Trophoblast cell (in vitro differentiated cells and primary cell): ENCODE measurements at regions not wholly inside any gene's neighbourhood (a gene's known extent, or its start where the extent isn't known, plus 50 kb on each side); places are given as distances from the start of the nearest gene placed in this dataset.
A peak's percentile ranks its signal among the peaks of the same experiment; 100 is the strongest.

Source experiments
- DNase-seq, 2 donors: peaks; one replicate each; pipeline ENCODE4 v3.0.0-alpha.2; 2016
- H2AFZ ChIP-seq: 2 replicates; pipeline ENCODE4 v1.6.1; 2013; ENCODE audit warnings: low read length, moderate library complexity, mild to moderate bottlenecking; ENCODE audit not compliant: insufficient read depth, poor library complexity
- H2AK5ac ChIP-seq: 2 replicates; pipeline ENCODE4 v1.6.1; 2013; ENCODE audit warnings: mild to moderate bottlenecking, low read length
- H2BK120ac ChIP-seq: 2 replicates; pipeline ENCODE4 v1.6.1; 2013; ENCODE audit warnings: low read length, mild to moderate bottlenecking, moderate library complexity; ENCODE audit not compliant: insufficient read depth, poor library complexity
- H2BK12ac ChIP-seq: 2 replicates; pipeline ENCODE4 v1.6.1; 2013; ENCODE audit warnings: mild to moderate bottlenecking, low read length, moderate library complexity
- H2BK5ac ChIP-seq: 2 replicates; pipeline ENCODE4 v1.6.1; 2013; ENCODE audit warnings: low read length, low read depth, moderate library complexity, mild to moderate bottlenecking; ENCODE audit not compliant: poor library complexity
- H3K14ac ChIP-seq: 2 replicates; pipeline ENCODE4 v1.6.1; 2013; ENCODE audit warnings: mild to moderate bottlenecking, low read length
- H3K18ac ChIP-seq: 2 replicates; pipeline ENCODE4 v1.6.1; 2013; ENCODE audit warnings: mild to moderate bottlenecking, low read length
- H3K23ac ChIP-seq: 2 replicates; pipeline ENCODE4 v1.6.1; 2013; ENCODE audit warnings: low read length
- H3K27ac ChIP-seq: 2 replicates; pipeline ENCODE4 v1.5.1; 2013; ENCODE audit warnings: low read depth, mild to moderate bottlenecking, inconsistent platforms, low read length, moderate library complexity
- H3K27me3 ChIP-seq: 2 replicates; pipeline ENCODE4 v1.6.1; 2013; ENCODE audit warnings: inconsistent platforms, mild to moderate bottlenecking, low read length, moderate library complexity; ENCODE audit not compliant: insufficient read depth
- H3K36me3 ChIP-seq, 2 experiments: 1 replicate in 1 of 2; 2 replicates in 1 of 2; pipeline ENCODE4 v1.6.1; 2013; ENCODE audit warnings: low read length in 2 of 2, mild to moderate bottlenecking in 2 of 2, moderate library complexity in 1 of 2; ENCODE audit not compliant: insufficient read depth in 2 of 2, control insufficient read depth in 1 of 2
- H3K4ac ChIP-seq: 2 replicates; pipeline ENCODE4 v1.6.1; 2013; ENCODE audit warnings: low read depth, mild to moderate bottlenecking, low read length, moderate library complexity
- H3K4me1 ChIP-seq, 2 experiments: 1 replicate in 1 of 2; 2 replicates in 1 of 2; pipeline ENCODE4 v1.6.1; 2013; ENCODE audit warnings: low read length in 2 of 2, mild to moderate bottlenecking in 2 of 2, moderate library complexity in 1 of 2; ENCODE audit not compliant: insufficient read depth in 2 of 2, control insufficient read depth in 1 of 2
- H3K4me2 ChIP-seq: 2 replicates; pipeline ENCODE4 v1.6.1; 2013; ENCODE audit warnings: inconsistent platforms, mild to moderate bottlenecking, low read length, moderate library complexity
- H3K4me3 ChIP-seq: 2 replicates; pipeline ENCODE4 v1.5.1; 2013; ENCODE audit warnings: mild to moderate bottlenecking, low read depth, low read length, inconsistent platforms
- H3K79me1 ChIP-seq: one replicate; pipeline ENCODE4 v1.6.1; 2013; ENCODE audit warnings: low read length
- H3K79me2 ChIP-seq: 2 replicates; pipeline ENCODE4 v1.6.1; 2013; ENCODE audit warnings: low read length, mild to moderate bottlenecking; ENCODE audit not compliant: control insufficient read depth, insufficient read depth, poor library complexity
- H3K9ac ChIP-seq: 2 replicates; pipeline ENCODE4 v1.6.1; 2013; ENCODE audit warnings: mild to moderate bottlenecking, low read length
- H3K9me3 ChIP-seq: 2 replicates; pipeline ENCODE4 v1.6.1; 2013; ENCODE audit warnings: low read depth, mild to moderate bottlenecking, control low read depth, inconsistent platforms, low read length; ENCODE audit not compliant: insufficient read depth
- H4K12ac ChIP-seq: 2 replicates; pipeline ENCODE4 v1.6.1; 2013; ENCODE audit warnings: low read depth, mild to moderate bottlenecking, low read length, moderate library complexity
- H4K8ac ChIP-seq: 2 replicates; pipeline ENCODE4 v1.6.1; 2013; ENCODE audit warnings: low read depth, mild to moderate bottlenecking, low read length, moderate library complexity
- H4K91ac ChIP-seq: one replicate; pipeline ENCODE4 v1.6.1; 2013; ENCODE audit warnings: low read depth, mild to moderate bottlenecking, low read length, moderate library complexity
- WGBS: extraction: QIAGEN DNeasy Blood & Tissue Kit; methylation state at CpG from one replicate; pipeline ENCODE4 v1.1.7; 2013; ENCODE audit warnings: missing lambda C conversion rate; ENCODE audit not compliant: insufficient read length, insufficient coverage; ENCODE audit errors: extremely low coverage; 5-methylcytosine and 5-hydroxymethylcytosine counted together

- Histone ChIP-seq H3K9me3 (peaks cover 2% of the 10 kb centered on the region), H4K91ac (no peak overlapping the region), H3K14ac (no peak overlapping the region), H4K8ac (no peak overlapping the region), H4K12ac (no peak overlapping the region), H2AK5ac (no peak overlapping the region), H3K4me3 (no peak overlapping the region), H3K79me2 (no peaks in the 10 kb centered on the region), H2BK120ac (no peak overlapping the region), H3K23ac (no peak overlapping the region), H2BK5ac (no peak overlapping the region), H3K4ac (no peak overlapping the region), H3K79me1 (no peaks in the 10 kb centered on the region), H3K4me1 (peaks cover 0 to 4% of the 10 kb centered on the region in 2 experiments), H3K36me3 (no peaks in the 10 kb centered on the region), H3K9ac (no peak overlapping the region), H3K18ac (no peak overlapping the region), H2BK12ac (no peak overlapping the region), H3K27me3 (no peaks in the 10 kb centered on the region), H3K27ac (no peak overlapping the region), H2AFZ (no peak overlapping the region), H3K4me2 (no peak overlapping the region)
- no peak for DNase-seq
- no CpG with 5 or more reads among the region's 17 CpGs for WGBS
Observed at GRCh38 chr22:48627203-48627602, 1200.5 kb downstream of the BRD1 start.

GRCh38 chr22:48624401-48624800, 1203.3 kb downstream of the BRD1 start:
- Histone ChIP-seq H2AK5ac (no peak overlapping the region), H3K4ac (no peak overlapping the region), H2BK12ac (no peak overlapping the region), H4K8ac (no peak overlapping the region), H3K79me1 (no peaks in the 10 kb centered on the region), H3K23ac (no peak overlapping the region), H4K12ac (no peak overlapping the region), H3K79me2 (no peaks in the 10 kb centered on the region), H3K4me1 (no peaks in the 10 kb centered on the region), H3K4me2 (no peak overlapping the region), H3K9ac (no peak overlapping the region), H3K27ac (no peak overlapping the region), H2BK5ac (no peak overlapping the region), H4K91ac (no peak overlapping the region), H3K27me3 (no peaks in the 10 kb centered on the region), H3K18ac (no peak overlapping the region), H3K4me3 (no peak overlapping the region), H3K36me3 (no peaks in the 10 kb centered on the region), H2AFZ (no peak overlapping the region), H3K9me3 (peaks cover 2% of the 10 kb centered on the region), H3K14ac (no peak overlapping the region), H2BK120ac (no peak overlapping the region)
- no peak for DNase-seq
- WGBS = no CpG with 5 or more reads among the region's 13 CpGs

DNA sequence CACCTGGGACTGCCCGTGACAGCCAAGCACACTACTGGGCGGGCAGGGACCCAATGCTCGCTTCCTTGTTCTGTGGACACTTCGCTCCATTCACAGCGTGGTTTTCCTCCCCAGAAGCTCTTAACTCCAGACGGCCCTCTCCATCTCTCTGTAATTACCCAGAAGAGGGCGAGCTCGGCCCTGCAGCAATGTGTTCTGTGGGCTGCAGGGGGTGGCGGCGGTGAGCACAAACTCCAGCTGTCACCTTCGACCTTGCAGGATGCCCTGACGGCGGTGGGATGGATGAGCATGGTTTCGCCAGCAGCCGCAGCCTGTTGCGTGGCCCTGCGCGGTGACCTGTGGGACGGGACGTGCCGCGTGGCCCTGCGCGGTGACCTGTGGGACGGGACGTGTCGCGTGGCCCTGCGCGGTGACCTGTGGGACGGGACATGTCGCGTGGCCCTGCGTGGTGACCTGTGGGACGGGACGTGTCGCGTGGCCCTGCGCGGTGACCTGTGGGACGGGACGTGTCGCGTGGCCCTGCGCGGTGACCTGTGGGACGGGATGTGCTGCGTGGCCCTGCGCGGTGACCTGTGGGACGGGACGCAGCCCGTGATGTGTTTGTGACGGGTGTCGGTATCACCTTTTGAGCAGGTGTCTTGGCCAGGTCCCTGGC, 1204.7 kb downstream of the BRD1 start:
- Histone ChIP-seq H3K9ac (no peak overlapping the region), H4K12ac (no peak overlapping the region), H3K14ac (no peak overlapping the region), H3K4me1 (no peaks in the 10 kb centered on the region), H4K8ac (no peak overlapping the region), H3K4ac (no peak overlapping the region), H3K18ac (no peak overlapping the region), H2BK5ac (no peak overlapping the region), H4K91ac (no peak overlapping the region), H3K79me2 (no peaks in the 10 kb centered on the region), H2AFZ (no peak overlapping the region), H2AK5ac (no peak overlapping the region), H3K9me3 (peaks cover 2% of the 10 kb centered on the region), H3K4me2 (no peak overlapping the region), H3K4me3 (peak overlapping the region; percentile 45), H3K27me3 (no peaks in the 10 kb centered on the region), H3K36me3 (no peaks in the 10 kb centered on the region), H2BK12ac (no peak overlapping the region), H3K23ac (no peak overlapping the region), H3K27ac (no peak overlapping the region), H2BK120ac (no peak overlapping the region), H3K79me1 (no peaks in the 10 kb centered on the region)
- no CpG with 5 or more reads among the region's 55 CpGs for WGBS
- DNase-seq = no peak

DNA sequence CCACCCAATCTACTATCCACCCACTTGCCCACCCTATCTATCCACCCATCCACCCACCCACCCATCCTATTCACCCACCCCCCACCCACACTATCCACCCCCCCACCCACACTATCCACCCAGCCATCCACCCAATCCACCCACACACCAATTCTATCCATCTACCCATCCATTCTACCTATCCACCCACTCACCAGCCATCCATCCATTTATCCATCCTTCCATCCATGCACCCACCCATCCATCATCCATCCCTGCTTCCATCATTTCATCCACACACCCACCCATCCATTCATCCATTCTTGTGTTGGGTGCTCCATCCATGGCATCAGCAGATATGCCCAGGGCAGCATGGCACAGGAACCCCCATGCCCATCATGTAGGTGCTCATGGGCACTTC, 1206.6 kb downstream of the BRD1 start:
- no peak overlapping the region for H3K27ac ChIP-seq
- no peak overlapping the region for H3K14ac ChIP-seq
- no peak for DNase-seq
- H3K36me3 ChIP-seq = no peaks in the 10 kb centered on the region
- no peak overlapping the region for H4K12ac ChIP-seq
- no peak overlapping the region for H3K9ac ChIP-seq
- H2AFZ ChIP-seq = no peak overlapping the region
- no peaks in the 10 kb centered on the region for H3K4me1 ChIP-seq
- H3K79me2 ChIP-seq = no peaks in the 10 kb centered on the region
- H2AK5ac ChIP-seq = no peak overlapping the region
- no peak overlapping the region for H3K18ac ChIP-seq
- H3K4me3 ChIP-seq = peak overlapping the region; percentile 18
- H4K8ac ChIP-seq = no peak overlapping the region
- no peak overlapping the region for H3K23ac ChIP-seq
- no peaks in the 10 kb centered on the region for H3K27me3 ChIP-seq
- H3K4me2 ChIP-seq = no peak overlapping the region
- H2BK5ac ChIP-seq = no peak overlapping the region
- H2BK120ac ChIP-seq = no peak overlapping the region
- H3K9me3 ChIP-seq = peaks cover 2% of the 10 kb centered on the region
- H3K4ac ChIP-seq = no peak overlapping the region
- no peaks in the 10 kb centered on the region for H3K79me1 ChIP-seq
- no peak overlapping the region for H4K91ac ChIP-seq
- no peak overlapping the region for H2BK12ac ChIP-seq
